ENCODE measurements at regions not wholly inside any gene's neighbourhood (a gene's known extent, or its start where the extent isn't known, plus 50 kb on each side); places are given as distances from the start of the nearest gene placed in this dataset.

DNA sequence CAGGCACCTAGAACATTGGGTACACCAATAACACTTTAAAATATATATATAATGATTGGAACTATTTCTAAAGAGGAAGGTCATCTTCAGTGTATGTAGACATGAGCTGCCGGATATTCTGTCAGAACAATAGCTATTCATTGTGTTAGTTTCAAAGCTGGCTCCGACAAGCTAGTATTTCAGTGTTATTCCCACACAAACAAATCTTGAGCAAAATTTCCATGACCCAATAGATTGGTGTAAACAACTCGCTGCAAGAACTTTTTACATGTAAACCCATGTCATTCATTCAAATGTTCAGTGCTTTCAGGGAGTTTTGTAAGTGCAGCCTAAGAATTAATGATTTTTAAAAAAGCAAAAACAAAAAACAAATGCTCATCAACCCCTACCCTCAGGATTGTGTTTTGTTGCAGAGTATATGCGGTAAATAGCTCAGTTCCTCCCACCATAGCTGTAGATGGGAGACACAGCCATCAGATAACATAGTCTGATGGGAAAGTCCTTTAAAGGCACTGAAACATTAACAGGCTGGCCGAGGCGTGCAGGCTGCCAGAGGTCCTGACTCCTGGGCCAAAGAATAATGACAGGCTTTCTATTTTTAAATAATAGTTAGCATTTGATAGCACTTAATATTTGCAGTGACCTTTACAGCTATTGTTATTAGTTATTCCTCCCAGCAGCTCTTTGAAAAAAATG, 150.3 kb upstream of the ARHGAP5 start:
- ATAC-seq = peak; percentile 32 to 40; a peak in 5 of 6 replicates
- CTCF ChIA-PET = interaction anchor here (0.6 to 4.8 kb wide), 32 partner anchors 9 to 633 kb away, joined by 3 to 46 read pairs (median 4); partner anchors contain the start of genes AKAP6 and ARHGAP5

DNA sequence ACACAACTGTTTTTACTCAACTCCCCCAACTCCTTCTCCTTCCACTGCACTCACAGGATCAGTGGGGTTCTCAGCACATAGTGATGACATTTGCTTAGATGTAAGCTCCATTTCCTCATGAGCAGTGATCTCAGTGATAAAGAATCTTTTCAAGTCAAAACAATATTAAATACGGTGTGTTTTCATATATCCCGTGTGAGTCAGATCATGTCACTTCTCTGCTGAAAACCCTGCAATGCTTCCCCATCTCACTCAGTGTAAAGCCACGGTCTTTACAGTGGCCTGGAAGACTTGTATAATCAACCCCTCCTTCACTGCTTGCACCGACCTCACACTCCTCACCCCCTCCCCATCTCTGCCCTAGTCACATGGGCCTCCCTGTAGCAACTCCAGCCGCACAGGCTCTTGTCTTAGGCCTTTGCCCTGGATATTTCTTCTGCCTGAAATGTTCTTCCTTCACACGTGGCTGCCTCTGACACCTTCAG, 149.7 kb upstream of the ARHGAP5 start:
- ATAC-seq (peak; percentile 88), FAIRE-seq (peak; percentile 49), DNase-seq (ENCODE audit: low read depth in 1 of 2, low spot score in 1 of 2) (peak; percentile 67 to 84)
- Histone ChIP-seq H3K27ac (peak overlapping the region; percentile 70 to 86), H3K4me1 (peaks cover 45% of the 10 kb centered on the region), H3K4me2 (peak overlapping the region; percentile 68), H3K4me3 (no peak overlapping the region), H3K9me3 (no peaks in the 10 kb centered on the region)
- peak; percentile 36 to 51; a peak in 2 of 4 replicates for TF ChIP-seq CEBPB (IDR thresholded peaks at IDR 0.05)
- TF ChIP-seq FOSL2 (IDR thresholded peaks at IDR 0.05) = peak; percentile 75
- peak; percentile 81 for TF ChIP-seq FOSL2 (CRISPR knock-in tag; IDR thresholded peaks at IDR 0.05)
- TF ChIP-seq, protein P1, sequence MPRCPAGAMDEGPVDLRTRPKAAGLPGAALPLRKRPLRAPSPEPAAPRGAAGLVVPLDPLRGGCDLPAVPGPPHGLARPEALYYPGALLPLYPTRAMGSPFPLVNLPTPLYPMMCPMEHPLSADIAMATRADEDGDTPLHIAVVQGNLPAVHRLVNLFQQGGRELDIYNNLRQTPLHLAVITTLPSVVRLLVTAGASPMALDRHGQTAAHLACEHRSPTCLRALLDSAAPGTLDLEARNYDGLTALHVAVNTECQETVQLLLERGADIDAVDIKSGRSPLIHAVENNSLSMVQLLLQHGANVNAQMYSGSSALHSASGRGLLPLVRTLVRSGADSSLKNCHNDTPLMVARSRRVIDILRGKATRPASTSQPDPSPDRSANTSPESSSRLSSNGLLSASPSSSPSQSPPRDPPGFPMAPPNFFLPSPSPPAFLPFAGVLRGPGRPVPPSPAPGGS (IDR thresholded peaks at IDR 0.05) = 0 out of 3 replicates have a peak, but pooled peaks have one; percentile 30
- peak; percentile 74 for TF ChIP-seq GATA3 (IDR thresholded peaks at IDR 0.05; ENCODE audit: borderline replicate concordance)
- TF ChIP-seq, protein P2, sequence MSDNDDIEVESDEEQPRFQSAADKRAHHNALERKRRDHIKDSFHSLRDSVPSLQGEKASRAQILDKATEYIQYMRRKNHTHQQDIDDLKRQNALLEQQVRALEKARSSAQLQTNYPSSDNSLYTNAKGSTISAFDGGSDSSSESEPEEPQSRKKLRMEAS (IDR thresholded peaks at IDR 0.05) = peak; percentile 70
- TF ChIP-seq EP300 (IDR thresholded peaks at IDR 0.05) = peak; percentile 47 to 62; a peak in 3 of 5 replicates
- TF ChIP-seq, protein P3, sequence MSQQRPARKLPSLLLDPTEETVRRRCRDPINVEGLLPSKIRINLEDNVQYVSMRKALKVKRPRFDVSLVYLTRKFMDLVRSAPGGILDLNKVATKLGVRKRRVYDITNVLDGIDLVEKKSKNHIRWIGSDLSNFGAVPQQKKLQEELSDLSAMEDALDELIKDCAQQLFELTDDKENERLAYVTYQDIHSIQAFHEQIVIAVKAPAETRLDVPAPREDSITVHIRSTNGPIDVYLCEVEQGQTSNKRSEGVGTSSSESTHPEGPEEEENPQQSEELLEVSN (IDR thresholded peaks at IDR 0.05; ENCODE audit: borderline replicate concordance, low read depth) = peak; percentile 76
- TF ChIP-seq JUNB (IDR thresholded peaks at IDR 0.05) = peak; percentile 87
- no peak for TF ChIP-seq MYC (IDR thresholded peaks at IDR 0.05; ENCODE audit: borderline replicate concordance, low read length)
- TF ChIP-seq, protein P4, sequence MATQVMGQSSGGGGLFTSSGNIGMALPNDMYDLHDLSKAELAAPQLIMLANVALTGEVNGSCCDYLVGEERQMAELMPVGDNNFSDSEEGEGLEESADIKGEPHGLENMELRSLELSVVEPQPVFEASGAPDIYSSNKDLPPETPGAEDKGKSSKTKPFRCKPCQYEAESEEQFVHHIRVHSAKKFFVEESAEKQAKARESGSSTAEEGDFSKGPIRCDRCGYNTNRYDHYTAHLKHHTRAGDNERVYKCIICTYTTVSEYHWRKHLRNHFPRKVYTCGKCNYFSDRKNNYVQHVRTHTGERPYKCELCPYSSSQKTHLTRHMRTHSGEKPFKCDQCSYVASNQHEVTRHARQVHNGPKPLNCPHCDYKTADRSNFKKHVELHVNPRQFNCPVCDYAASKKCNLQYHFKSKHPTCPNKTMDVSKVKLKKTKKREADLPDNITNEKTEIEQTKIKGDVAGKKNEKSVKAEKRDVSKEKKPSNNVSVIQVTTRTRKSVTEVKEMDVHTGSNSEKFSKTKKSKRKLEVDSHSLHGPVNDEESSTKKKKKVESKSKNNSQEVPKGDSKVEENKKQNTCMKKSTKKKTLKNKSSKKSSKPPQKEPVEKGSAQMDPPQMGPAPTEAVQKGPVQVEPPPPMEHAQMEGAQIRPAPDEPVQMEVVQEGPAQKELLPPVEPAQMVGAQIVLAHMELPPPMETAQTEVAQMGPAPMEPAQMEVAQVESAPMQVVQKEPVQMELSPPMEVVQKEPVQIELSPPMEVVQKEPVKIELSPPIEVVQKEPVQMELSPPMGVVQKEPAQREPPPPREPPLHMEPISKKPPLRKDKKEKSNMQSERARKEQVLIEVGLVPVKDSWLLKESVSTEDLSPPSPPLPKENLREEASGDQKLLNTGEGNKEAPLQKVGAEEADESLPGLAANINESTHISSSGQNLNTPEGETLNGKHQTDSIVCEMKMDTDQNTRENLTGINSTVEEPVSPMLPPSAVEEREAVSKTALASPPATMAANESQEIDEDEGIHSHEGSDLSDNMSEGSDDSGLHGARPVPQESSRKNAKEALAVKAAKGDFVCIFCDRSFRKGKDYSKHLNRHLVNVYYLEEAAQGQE (IDR thresholded peaks at IDR 0.05) = no peak
- TF ChIP-seq, protein P5, sequence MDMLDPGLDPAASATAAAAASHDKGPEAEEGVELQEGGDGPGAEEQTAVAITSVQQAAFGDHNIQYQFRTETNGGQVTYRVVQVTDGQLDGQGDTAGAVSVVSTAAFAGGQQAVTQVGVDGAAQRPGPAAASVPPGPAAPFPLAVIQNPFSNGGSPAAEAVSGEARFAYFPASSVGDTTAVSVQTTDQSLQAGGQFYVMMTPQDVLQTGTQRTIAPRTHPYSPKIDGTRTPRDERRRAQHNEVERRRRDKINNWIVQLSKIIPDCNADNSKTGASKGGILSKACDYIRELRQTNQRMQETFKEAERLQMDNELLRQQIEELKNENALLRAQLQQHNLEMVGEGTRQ (IDR thresholded peaks at IDR 0.05) = peak; percentile 53; the same call in 1 of the 2 replicates
- TF ChIP-seq TP53 (CRISPR knock-in tag; IDR thresholded peaks at IDR 0.05) = no peak
- TF ChIP-seq RAD21 (conservative IDR thresholded peaks at IDR 0.05 in 1 of 2, IDR thresholded peaks at IDR 0.05 in 1 of 2) = peak in 1 of 2 experiments; percentile 40; a peak in 2 of 5 replicates
- TF ChIP-seq NPAS2 (CRISPR knock-in tag; IDR thresholded peaks at IDR 0.05; ENCODE audit: borderline replicate concordance) = peak; percentile 42; the same call in 1 of the 2 replicates
- no peak for TF ChIP-seq HOXB5 (CRISPR knock-in tag; IDR thresholded peaks at IDR 0.05)
- peak; percentile 45 to 57; a peak in 2 of 5 replicates for TF ChIP-seq JUN (IDR thresholded peaks at IDR 0.05)
- ChIA-PET CTCF (interaction anchor here (0.6 to 4.8 kb wide), 22 partner anchors 8 to 632 kb away, joined by 3 to 46 read pairs (median 4); partner anchors contain the start of gene ARHGAP5), POLR2A (interaction anchor here (0.7 to 1.1 kb wide), 9 partner anchors 10 to 507 kb away, joined by 3 to 14 read pairs (median 4); partner anchors contain the start of genes ARHGAP5, DTD2 and HEATR5A)
- 3% methylated on average over 6 of the region's 6 CpGs for WGBS (ENCODE audit: missing lambda C conversion rate)

More for the DNA sequence above, 150.3 kb upstream of the ARHGAP5 start:
- no peak for DNase-seq (ENCODE audit: low read depth in 1 of 2, low spot score in 1 of 2)
- 60% methylated on average over 6 of the region's 6 CpGs for WGBS (ENCODE audit: missing lambda C conversion rate)
- POLR2A ChIA-PET = interaction anchor here (0.7 to 1.1 kb wide), 9 partner anchors 11 to 506 kb away, joined by 3 to 14 read pairs (median 4); partner anchors contain the start of genes ARHGAP5, DTD2 and HEATR5A
- H3K27ac ChIP-seq = peak overlapping the region; percentile 70 to 86
- H3K9me3 ChIP-seq = no peaks in the 10 kb centered on the region
- peak overlapping the region; percentile 68 for H3K4me2 ChIP-seq
- TF ChIP-seq HDAC2 (IDR thresholded peaks at IDR 0.05) (no peak), ESRRA (IDR thresholded peaks at IDR 0.05; ENCODE audit: borderline replicate concordance, low read length) (no peak), SMC3 (IDR thresholded peaks at IDR 0.05) (no peak), POLR2AphosphoS2 (conservative IDR thresholded peaks at IDR 0.05; ENCODE audit: low read length) (no peak), JUNB (IDR thresholded peaks at IDR 0.05) (no peak), POLR2A (IDR thresholded peaks at IDR 0.05; ENCODE audit: low read length) (no peak), CHD4 (IDR thresholded peaks at IDR 0.05; ENCODE audit: borderline replicate concordance) (no peak), CBX8 (IDR thresholded peaks at IDR 0.05) (no peak), MYC (IDR thresholded peaks at IDR 0.05; ENCODE audit: borderline replicate concordance, low read length) (no peak), ZFP36 (IDR thresholded peaks at IDR 0.05; ENCODE audit: borderline replicate concordance, partially characterized antibody) (no peak), GATA3 (IDR thresholded peaks at IDR 0.05; ENCODE audit: borderline replicate concordance) (no peak), RFX5 (IDR thresholded peaks at IDR 0.05) (no peak), FOXS1 (CRISPR knock-in tag; IDR thresholded peaks at IDR 0.05) (no peak), HOXB5 (CRISPR knock-in tag; IDR thresholded peaks at IDR 0.05) (no peak), EHF (CRISPR knock-in tag; IDR thresholded peaks at IDR 0.05) (no peak), CBX2 (IDR thresholded peaks at IDR 0.05; ENCODE audit: borderline replicate concordance, low read depth) (no peak), PHF8 (IDR thresholded peaks at IDR 0.05; ENCODE audit: borderline replicate concordance, low read depth) (no peak), ZC3H11A (IDR thresholded peaks at IDR 0.05) (no peak)
- TF ChIP-seq, protein P6, sequence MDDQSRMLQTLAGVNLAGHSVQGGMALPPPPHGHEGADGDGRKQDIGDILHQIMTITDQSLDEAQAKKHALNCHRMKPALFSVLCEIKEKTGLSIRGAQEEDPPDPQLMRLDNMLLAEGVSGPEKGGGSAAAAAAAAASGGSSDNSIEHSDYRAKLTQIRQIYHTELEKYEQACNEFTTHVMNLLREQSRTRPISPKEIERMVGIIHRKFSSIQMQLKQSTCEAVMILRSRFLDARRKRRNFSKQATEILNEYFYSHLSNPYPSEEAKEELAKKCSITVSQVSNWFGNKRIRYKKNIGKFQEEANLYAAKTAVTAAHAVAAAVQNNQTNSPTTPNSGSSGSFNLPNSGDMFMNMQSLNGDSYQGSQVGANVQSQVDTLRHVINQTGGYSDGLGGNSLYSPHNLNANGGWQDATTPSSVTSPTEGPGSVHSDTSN (IDR thresholded peaks at IDR 0.05) = no peak
- TF ChIP-seq, protein P1 (IDR thresholded peaks at IDR 0.05) = no peak
- FAIRE-seq = peak; percentile 51
- H3K4me1 ChIP-seq = peaks cover 45% of the 10 kb centered on the region
- no peak overlapping the region for H3K4me3 ChIP-seq
